ENCODE measurements at regions not wholly inside any gene's neighbourhood (a gene's known extent, or its start where the extent isn't known, plus 50 kb on each side); places are given as distances from the start of the nearest gene placed in this dataset.

DNA sequence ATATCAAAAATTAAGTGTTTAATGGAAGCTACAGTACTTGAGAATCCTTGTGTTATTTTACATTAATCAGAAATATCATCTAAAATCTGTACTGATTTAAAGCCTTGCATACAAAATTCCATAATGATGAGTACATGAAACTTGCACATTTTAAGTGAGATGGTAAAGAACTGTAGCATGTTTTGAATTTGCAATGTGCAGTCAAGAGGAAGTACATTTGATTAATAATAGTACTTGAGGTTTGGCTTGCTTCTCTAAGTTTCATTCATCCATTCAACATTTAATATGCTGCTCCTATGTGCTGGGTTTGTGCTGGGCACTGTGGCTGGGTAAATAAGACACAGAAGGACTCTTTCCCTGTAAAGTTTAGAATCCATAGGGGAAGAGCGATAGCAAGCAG, 332.3 kb downstream of the CNTN3 start:
- H3K27me3 ChIP-seq = no peaks in the 10 kb centered on the region
- H3K36me3 ChIP-seq = no peaks in the 10 kb centered on the region
- H3K4me3 ChIP-seq = no peak overlapping the region
- TF ChIP-seq POLR2A (IDR thresholded peaks at IDR 0.05) = no peak
- TF ChIP-seq CTCF (IDR thresholded peaks at IDR 0.05) = no peak
- H3K27ac ChIP-seq = no peak overlapping the region
- intact Hi-C loops (cut with DNase I) = no loop called here
- DNase-seq = no peak
- H3K9me3 ChIP-seq = peaks cover 0 to 9% (median 2%) of the 10 kb centered on the region in 3 donors
- no peaks in the 10 kb centered on the region for H3K4me1 ChIP-seq
- WGBS, 2 donors = 93% methylated on average over 1 of the region's 1 CpG

GRCh38 chr3:74281705-74282104, 332.8 kb downstream of the CNTN3 start:
- Histone ChIP-seq H3K4me3 (no peak overlapping the region), H3K27me3 (no peaks in the 10 kb centered on the region), H3K27ac (no peak overlapping the region), H3K9me3 (peaks cover 0 to 10% (median 6%) of the 10 kb centered on the region in 3 donors), H3K4me1 (no peaks in the 10 kb centered on the region), H3K36me3 (no peaks in the 10 kb centered on the region)
- intact Hi-C loops (cut with DNase I) = no loop called here
- WGBS, 2 donors = 43 to 75% methylated on average over 1 of the region's 1 CpG
- DNase-seq = no peak
- no peak for TF ChIP-seq CTCF (IDR thresholded peaks at IDR 0.05)
- TF ChIP-seq POLR2A (IDR thresholded peaks at IDR 0.05) = no peak

- no peak for TF ChIP-seq POLR2A (IDR thresholded peaks at IDR 0.05)
- no peak for TF ChIP-seq CTCF (IDR thresholded peaks at IDR 0.05)
- H3K9me3 ChIP-seq = peaks cover 0 to 6% (median 5%) of the 10 kb centered on the region in 3 donors
- no peak for DNase-seq
- H3K4me1 ChIP-seq = no peaks in the 10 kb centered on the region
- H3K27me3 ChIP-seq = no peaks in the 10 kb centered on the region
- no peaks in the 10 kb centered on the region for H3K36me3 ChIP-seq
- 71 to 75% methylated on average over 10 to 11 of the region's 12 CpGs for WGBS, 2 donors
- intact Hi-C loops (cut with DNase I) = no loop called here
- no peak overlapping the region for H3K4me3 ChIP-seq
- H3K27ac ChIP-seq = no peak overlapping the region
These were observed 340.7 kb downstream of the CNTN3 start for GRCh38 chr3:74273555-74274402.

DNA sequence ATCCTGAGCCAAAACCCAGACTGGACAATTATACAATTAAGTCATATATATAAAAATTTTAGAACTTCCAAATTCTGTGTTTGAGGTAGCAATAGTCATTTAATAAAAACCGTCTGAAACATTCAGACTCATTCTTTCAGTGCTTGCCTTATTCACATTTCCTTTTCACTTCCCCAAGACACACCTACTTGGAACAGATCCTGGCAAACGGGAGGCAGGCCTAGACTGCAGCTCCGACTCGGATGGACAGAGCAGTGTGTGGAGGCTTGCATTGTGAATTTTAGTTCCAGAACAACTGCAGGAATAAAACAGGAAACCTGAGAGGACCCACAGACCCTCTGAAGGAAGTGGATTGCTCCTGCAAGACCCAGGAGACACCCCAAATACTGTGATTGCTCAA, 341.4 kb downstream of the CNTN3 start:
- Histone ChIP-seq H3K36me3 (no peaks in the 10 kb centered on the region), H3K9me3 (peaks cover 0 to 6% (median 3%) of the 10 kb centered on the region in 3 donors), H3K4me3 (no peak overlapping the region), H3K27me3 (no peaks in the 10 kb centered on the region), H3K4me1 (no peaks in the 10 kb centered on the region), H3K27ac (no peak overlapping the region)
- DNase-seq = no peak
- TF ChIP-seq POLR2A (IDR thresholded peaks at IDR 0.05) (no peak), CTCF (IDR thresholded peaks at IDR 0.05) (no peak)
- 22 to 39% methylated on average over 4 of the region's 4 CpGs for WGBS, 2 donors
- intact Hi-C loops (cut with DNase I) = no loop called here

GRCh38 chr3:74271541-74271940, 342.9 kb downstream of the CNTN3 start:
- Histone ChIP-seq H3K4me3 (no peak overlapping the region), H3K36me3 (no peaks in the 10 kb centered on the region), H3K27me3 (no peaks in the 10 kb centered on the region), H3K27ac (no peak overlapping the region), H3K9me3 (no peaks in the 10 kb centered on the region), H3K4me1 (no peaks in the 10 kb centered on the region)
- intact Hi-C loops (cut with DNase I) = no loop called here
- no peak for DNase-seq
- TF ChIP-seq POLR2A (IDR thresholded peaks at IDR 0.05) = no peak
- no peak for TF ChIP-seq CTCF (IDR thresholded peaks at IDR 0.05)
- WGBS, 2 donors = 72 to 75% methylated on average over 4 of the region's 4 CpGs

All from esophagus squamous epithelium (tissue), 5 donors.